ENCODE measurements at regions not wholly inside any gene's neighbourhood (a gene's known extent, or its start where the extent isn't known, plus 50 kb on each side); places are given as distances from the start of the nearest gene placed in this dataset.

DNA sequence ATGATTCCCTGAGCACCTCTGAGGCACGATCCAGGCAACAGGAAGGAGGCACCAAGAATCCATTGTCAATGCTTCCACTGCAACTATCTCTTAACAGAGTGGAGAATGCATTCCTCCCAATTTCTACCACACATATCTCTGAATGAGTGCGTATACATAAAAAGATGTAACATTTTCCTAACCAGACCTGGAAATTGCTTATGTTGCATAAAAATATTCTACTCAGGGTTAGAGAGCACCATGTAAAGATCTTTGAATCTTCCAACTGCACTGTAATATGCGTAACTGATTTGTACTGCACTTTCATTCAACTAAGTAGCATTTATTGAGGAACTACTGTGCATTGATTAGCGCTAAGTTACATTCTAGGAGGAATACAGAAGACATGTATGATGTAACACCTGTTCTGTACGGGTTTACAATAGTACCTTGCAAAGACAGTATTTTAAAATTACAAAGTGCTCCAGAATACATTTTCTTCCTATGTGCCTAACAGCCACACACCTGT is 237.8 kb downstream of the EBLN2 start:
- Mint-ChIP-seq H3K4me1 (ENCODE audit: insufficient read depth, unreplicated experiment) (no peaks in the 10 kb centered on the region), H3K36me3 (ENCODE audit: insufficient read depth, unreplicated experiment) (no peaks in the 10 kb centered on the region), H3K27me3 (ENCODE audit: insufficient read depth, unreplicated experiment) (peaks cover 50% of the 10 kb centered on the region), H3K27ac (ENCODE audit: low read depth, unreplicated experiment) (no peak overlapping the region), H3K9me3 (ENCODE audit: unreplicated experiment) (no peaks in the 10 kb centered on the region), H3K4me3 (ENCODE audit: unreplicated experiment) (no peak overlapping the region)
- intact Hi-C loops (cut with micrococcal nuclease): no loop called here
- TF ChIP-seq, protein P1, sequence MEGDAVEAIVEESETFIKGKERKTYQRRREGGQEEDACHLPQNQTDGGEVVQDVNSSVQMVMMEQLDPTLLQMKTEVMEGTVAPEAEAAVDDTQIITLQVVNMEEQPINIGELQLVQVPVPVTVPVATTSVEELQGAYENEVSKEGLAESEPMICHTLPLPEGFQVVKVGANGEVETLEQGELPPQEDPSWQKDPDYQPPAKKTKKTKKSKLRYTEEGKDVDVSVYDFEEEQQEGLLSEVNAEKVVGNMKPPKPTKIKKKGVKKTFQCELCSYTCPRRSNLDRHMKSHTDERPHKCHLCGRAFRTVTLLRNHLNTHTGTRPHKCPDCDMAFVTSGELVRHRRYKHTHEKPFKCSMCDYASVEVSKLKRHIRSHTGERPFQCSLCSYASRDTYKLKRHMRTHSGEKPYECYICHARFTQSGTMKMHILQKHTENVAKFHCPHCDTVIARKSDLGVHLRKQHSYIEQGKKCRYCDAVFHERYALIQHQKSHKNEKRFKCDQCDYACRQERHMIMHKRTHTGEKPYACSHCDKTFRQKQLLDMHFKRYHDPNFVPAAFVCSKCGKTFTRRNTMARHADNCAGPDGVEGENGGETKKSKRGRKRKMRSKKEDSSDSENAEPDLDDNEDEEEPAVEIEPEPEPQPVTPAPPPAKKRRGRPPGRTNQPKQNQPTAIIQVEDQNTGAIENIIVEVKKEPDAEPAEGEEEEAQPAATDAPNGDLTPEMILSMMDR (IDR thresholded peaks at IDR 0.05; ENCODE audit: unreplicated experiment): no peak
- ChIA-PET CTCF (no interaction called here), POLR2A (no interaction called here)
- BruUV-seq (replicated peaks): no TSS peak
- no peak for DNase-seq (ENCODE audit: unreplicated experiment)

DNA sequence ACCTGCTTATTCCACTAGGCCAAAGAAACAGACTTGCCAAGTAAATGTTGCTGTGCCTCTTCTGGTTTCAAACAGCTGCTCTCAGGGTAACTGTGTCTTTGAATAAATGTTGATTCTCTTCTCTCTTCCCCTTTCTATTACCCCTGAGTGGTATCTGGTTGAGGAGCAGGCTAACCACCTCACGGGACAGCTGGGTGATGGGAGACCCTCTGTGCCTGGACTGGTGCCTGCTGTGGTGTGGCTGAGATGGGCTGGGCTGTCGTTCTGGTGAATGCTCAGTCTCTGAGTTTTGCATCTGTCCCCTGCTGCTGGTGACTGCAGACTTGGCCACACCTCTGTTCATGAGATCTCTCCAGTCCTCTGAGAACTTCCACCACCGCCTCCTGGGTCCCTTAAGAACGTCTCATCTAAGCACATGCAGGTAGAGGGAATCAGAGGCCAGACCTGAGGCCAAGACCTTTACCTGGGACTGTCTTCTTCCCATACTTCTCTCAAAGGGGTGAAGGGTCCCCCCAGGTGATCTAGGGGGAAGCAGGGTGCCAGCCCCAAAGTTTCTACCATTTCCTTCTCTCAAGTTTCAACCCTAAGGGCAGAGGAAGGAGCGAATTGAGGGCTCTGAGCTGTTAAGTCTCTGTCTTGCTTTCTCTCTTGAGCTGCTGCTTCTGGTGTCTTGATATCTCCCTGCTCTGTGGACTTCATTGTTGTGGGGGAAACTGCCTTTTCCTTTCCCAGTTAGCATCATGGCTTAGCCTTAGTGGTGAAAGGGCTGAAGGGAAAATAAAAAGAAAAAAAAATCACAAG is 252.9 kb downstream of the EBLN2 start:
- no peak overlapping the region for H3K4me3 Mint-ChIP-seq (ENCODE audit: unreplicated experiment)
- no TSS peak for BruUV-seq (replicated peaks)
- CTCF ChIA-PET: interaction anchor here (0.6 kb wide), 1 partner anchor 188 kb away, joined by 3 read pairs; no protein-coding TSS in a partner anchor
- TF ChIP-seq, protein P1 (IDR thresholded peaks at IDR 0.05; ENCODE audit: unreplicated experiment): no peak
- intact Hi-C loops (cut with micrococcal nuclease): no loop called here
- POLR2A ChIA-PET: no interaction called here
- peaks cover 19% of the 10 kb centered on the region for H3K27me3 Mint-ChIP-seq (ENCODE audit: insufficient read depth, unreplicated experiment)
- H3K36me3 Mint-ChIP-seq (ENCODE audit: insufficient read depth, unreplicated experiment): no peaks in the 10 kb centered on the region
- H3K27ac Mint-ChIP-seq (ENCODE audit: low read depth, unreplicated experiment): no peak overlapping the region
- H3K4me1 Mint-ChIP-seq (ENCODE audit: insufficient read depth, unreplicated experiment): no peaks in the 10 kb centered on the region
- no peaks in the 10 kb centered on the region for H3K9me3 Mint-ChIP-seq (ENCODE audit: unreplicated experiment)
- no peak for DNase-seq (ENCODE audit: unreplicated experiment)

DNA sequence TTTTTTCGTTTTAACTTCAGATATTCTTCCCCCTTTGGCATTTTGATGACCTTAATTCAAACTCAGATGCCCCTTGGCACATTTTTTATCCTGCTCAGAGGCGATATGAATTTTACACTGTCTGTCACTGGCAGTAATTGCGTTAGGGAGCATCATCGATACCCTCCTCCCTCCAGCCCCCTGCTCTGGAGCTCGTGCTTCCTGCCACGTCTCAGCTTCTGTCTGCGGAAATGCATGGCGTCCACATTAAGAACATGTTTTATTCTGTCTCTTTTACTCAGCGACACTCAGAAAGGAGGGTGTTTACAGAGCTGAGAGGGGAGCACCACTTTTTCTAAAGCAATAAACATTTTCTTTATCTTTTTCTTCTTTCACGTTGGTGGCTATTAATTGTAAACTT is 254.2 kb downstream of the EBLN2 start:
- TF ChIP-seq, protein P1 (IDR thresholded peaks at IDR 0.05; ENCODE audit: unreplicated experiment): no peak
- no peaks in the 10 kb centered on the region for H3K4me1 Mint-ChIP-seq (ENCODE audit: insufficient read depth, unreplicated experiment)
- no peak overlapping the region for H3K4me3 Mint-ChIP-seq (ENCODE audit: unreplicated experiment)
- ChIA-PET POLR2A (interaction anchor here (0.6 kb wide), 1 partner anchor 15 kb away, joined by 3 read pairs; no protein-coding TSS in a partner anchor), CTCF (no interaction called here)
- no peaks in the 10 kb centered on the region for H3K9me3 Mint-ChIP-seq (ENCODE audit: unreplicated experiment)
- H3K27me3 Mint-ChIP-seq (ENCODE audit: insufficient read depth, unreplicated experiment): peaks cover 19% of the 10 kb centered on the region
- H3K36me3 Mint-ChIP-seq (ENCODE audit: insufficient read depth, unreplicated experiment): no peaks in the 10 kb centered on the region
- BruUV-seq (replicated peaks): no TSS peak
- H3K27ac Mint-ChIP-seq (ENCODE audit: low read depth, unreplicated experiment): no peak overlapping the region
- intact Hi-C loops (cut with micrococcal nuclease): no loop called here
- DNase-seq (ENCODE audit: unreplicated experiment): no peak

DNA sequence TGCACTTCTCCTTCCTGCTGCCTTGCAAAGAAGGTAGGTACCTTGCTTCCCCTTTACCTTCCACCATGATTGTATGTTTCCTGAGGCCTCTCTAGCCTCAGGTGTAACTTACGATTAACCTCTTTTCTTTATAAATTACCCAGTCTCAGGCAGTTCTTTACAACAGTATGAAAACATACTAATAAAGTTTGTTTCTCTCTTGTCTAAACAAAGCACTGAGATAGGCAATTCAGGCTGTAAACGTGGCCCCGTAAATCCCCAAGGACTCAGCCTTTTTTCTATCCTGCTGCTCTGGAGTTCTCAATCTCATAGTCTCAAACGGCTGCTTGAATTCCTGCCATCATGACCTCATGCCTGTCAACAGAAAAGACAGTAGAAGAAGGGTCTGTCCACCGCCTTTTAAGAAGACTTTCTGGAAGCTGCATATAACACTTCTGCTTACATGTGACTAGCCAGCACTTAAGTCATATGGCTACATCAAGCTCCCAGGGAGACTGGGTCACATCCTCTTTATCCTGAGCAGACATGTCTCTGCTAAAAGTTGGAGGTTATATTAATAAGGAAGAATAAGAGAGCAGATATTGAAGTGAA is 257.8 kb downstream of the EBLN2 start:
- POLR2A ChIA-PET: no interaction called here
- CTCF ChIA-PET: no interaction called here

More for the DNA sequence above, 257.8 kb downstream of the EBLN2 start:
- DNase-seq (ENCODE audit: unreplicated experiment): no peak
- Mint-ChIP-seq H3K27ac (ENCODE audit: low read depth, unreplicated experiment) (no peak overlapping the region), H3K27me3 (ENCODE audit: insufficient read depth, unreplicated experiment) (peaks cover 14% of the 10 kb centered on the region), H3K9me3 (ENCODE audit: unreplicated experiment) (no peaks in the 10 kb centered on the region), H3K36me3 (ENCODE audit: insufficient read depth, unreplicated experiment) (no peaks in the 10 kb centered on the region), H3K4me1 (ENCODE audit: insufficient read depth, unreplicated experiment) (no peaks in the 10 kb centered on the region), H3K4me3 (ENCODE audit: unreplicated experiment) (no peak overlapping the region)
- no TSS peak for BruUV-seq (replicated peaks)
- intact Hi-C loops (cut with micrococcal nuclease): no loop called here
- TF ChIP-seq, protein P1 (IDR thresholded peaks at IDR 0.05; ENCODE audit: unreplicated experiment): no peak
